T47D (cell line): ENCODE measurements at regions not wholly inside any gene's neighbourhood (a gene's known extent, or its start where the extent isn't known, plus 50 kb on each side); places are given as distances from the start of the nearest gene placed in this dataset.
"Not testable (repeated sequence)": the region's sequence is repeated elsewhere in the genome, so short reads cannot be mapped to it uniquely, and the experiment has no call there.

Source experiments
- DNase-seq, 2 experiments: peaks; one replicate each; pipeline versions ENCODE4 v3.0.0 to v3.0.0-alpha.2; 2011 to 2012; ENCODE audit warnings: low read depth in 1 of 2, low spot score in 1 of 2
- JUND ChIP-seq: IDR thresholded peaks from 2 replicates; pipeline ENCODE4 v1.6.1; 2012; ENCODE audit warnings: low read depth
- in situ Hi-C: cut with HindIII; loops from 2 replicates; pipeline ENCODE4 v1.10.0; 2016; ENCODE audit warnings: low sequenced_read_pairs, low pct_unique_long_range_greater_than_20kb

DNA sequence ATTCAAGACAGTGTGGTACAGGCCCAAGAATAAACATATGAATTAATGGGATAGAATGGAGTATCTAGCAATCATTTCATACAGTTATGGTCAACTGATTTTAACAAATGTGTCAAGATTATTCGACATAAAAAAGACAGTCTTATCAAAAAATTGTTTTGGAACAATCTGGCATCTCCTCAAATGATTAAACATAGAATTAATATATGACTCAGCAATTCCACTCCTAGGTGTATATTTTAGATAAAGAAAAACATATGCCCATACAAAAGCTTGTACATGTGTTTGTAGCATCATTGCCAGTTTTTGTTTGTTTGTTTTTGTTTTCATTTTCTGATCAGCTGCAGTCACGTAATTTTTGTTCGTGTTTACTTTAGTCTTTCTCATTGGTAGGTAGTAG lies 1188.3 kb downstream of the BRINP3 start:
- in situ Hi-C loops = no loop called here
- DNase-seq = no peak
- TF ChIP-seq JUND = no peak

DNA sequence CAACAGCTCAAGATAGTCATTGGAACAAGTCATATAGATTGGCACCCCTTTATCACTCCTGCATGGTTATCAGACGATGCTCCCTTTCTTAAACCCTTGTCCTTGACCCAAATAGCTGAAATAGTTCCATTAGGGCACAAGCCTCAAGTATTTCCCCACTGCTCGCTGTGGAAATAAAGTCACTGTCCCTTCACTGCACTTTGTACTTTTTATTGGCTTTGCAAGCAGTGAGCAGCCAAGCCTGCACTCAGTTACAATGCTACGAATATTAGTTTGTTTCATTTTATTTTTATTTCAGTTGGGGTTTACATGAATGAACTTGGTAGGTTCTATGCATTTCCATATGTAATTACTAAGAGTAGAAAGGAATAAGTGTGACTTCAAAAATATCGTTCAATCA lies 1176.4 kb downstream of the BRINP3 start:
- no peak for DNase-seq
- in situ Hi-C loops = no loop called here
- TF ChIP-seq JUND = no peak

DNA sequence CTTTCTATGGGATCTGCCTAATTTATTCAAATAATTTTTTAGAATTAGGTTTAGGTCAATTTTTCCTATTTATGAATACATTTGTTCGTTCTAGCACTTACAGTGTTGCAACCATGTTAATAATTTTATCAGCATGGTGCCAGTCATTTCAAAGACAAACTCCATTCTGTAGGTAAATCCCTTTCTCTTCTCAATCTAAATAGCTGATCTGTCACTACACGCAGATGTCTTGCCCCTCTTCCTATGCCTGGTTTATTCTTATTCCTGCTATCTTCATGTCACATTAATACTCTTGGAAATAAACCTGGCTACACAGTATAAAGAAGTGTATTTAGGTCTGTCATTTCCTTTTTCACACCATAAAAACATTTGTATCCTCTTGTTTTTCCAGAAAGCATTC lies 1172.4 kb downstream of the BRINP3 start:
- DNase-seq = no peak
- TF ChIP-seq JUND = no peak
- in situ Hi-C loops = no loop called here

DNA sequence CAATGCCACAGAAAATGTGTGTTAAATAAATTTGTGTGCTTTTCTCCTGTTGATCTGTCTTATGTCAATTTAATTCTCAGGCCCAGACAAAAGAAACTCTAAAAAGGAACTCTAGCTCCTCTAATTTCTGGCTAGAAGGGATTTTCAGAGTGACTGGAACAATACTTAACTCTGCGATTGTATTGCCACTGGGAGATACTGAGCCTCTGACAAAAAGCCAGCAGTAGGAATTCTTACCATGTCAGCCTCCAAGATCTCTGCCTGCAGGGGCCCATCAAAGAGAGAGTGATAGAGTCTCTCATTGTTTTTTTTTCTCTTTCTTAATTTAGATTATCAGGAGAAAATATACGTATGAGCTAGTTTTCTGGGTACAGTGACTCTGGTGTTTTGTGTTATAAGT lies 1165.7 kb downstream of the BRINP3 start:
- TF ChIP-seq JUND = no peak
- DNase-seq = no peak
- in situ Hi-C loops = no loop called here

DNA sequence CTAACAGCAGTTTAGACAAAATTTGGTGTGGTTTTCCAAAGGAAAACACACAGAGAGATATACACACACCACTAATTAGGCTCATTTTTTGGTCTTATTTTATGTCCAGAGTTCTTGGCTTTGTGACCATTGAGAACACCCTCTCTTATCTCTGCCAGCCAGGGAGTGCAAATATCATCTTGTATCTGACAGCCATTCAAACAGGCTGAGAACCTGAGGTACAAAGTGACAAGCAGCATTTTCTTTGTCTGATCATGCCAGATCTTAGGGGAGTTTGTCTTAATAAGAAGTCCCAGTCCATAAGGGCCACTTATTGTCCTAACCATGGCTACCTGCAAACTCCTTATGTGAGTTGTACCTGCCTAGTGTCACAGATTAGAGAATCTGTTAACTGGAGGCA lies 1165.2 kb downstream of the BRINP3 start:
- in situ Hi-C loops = no loop called here
- TF ChIP-seq JUND = no peak
- DNase-seq = no peak

DNA sequence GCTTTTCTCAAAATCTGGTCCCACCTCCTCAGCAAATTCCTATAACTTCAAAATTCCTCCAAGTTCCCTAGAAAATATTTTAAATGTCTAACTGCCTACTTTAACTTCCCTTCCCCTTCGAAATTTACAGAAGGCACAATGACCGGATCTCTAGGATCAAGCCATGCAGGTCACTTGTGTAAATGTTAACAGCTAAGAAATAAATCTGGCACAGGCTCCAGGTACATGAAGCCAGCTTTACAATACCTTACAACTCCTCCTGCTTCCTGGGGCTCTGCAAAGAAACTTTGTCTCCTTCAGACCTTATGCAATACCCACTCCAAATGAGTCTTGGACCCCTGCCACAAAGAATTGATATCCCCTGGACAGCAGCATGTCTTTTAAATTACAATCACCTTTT lies 1164.2 kb downstream of the BRINP3 start:
- TF ChIP-seq JUND = no peak
- peak in 1 of 2 experiments; percentile 52 for DNase-seq
- in situ Hi-C loops = no loop called here

DNA sequence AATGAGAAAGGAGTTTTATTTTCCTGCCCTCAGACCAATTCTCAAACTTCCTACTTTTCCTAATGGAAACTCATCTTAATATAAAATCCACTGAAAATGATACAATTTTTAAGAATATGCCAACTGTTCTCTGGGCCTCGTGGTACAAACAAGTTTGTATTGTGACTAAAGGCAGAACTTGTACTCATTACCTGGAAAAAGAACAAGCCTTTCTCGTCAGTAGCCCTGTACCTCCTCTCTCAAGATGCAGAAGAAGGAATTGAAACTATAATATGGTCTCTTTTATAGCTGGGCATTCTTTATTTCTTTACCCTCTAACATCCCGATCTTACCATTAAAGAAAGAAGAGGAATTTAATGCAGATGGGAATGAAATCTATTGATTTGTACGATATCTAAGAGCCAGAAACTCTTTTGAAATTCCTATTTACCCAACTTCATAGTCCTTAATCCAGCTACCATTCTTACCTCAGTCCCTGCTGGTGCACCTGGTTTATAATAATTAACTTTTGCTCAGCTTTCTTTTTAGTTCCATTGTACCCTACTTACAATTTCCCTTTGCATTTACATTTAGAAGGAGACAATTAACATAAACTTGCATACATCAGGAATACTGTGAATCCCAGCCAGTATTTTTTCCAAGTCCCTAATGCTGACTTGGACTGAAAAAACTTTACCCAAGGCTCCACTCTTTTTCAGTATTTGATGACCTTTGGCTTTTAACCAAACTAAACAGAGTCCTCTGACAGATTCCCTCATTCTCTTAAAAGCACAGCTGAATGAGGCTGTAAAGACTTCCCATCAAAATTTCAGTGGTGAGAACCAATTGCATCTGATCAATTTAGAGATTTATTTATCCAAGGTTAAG lies 1162.4 kb downstream of the BRINP3 start:
- no peak for DNase-seq
- TF ChIP-seq JUND = no peak
- in situ Hi-C loops = no loop called here

DNA sequence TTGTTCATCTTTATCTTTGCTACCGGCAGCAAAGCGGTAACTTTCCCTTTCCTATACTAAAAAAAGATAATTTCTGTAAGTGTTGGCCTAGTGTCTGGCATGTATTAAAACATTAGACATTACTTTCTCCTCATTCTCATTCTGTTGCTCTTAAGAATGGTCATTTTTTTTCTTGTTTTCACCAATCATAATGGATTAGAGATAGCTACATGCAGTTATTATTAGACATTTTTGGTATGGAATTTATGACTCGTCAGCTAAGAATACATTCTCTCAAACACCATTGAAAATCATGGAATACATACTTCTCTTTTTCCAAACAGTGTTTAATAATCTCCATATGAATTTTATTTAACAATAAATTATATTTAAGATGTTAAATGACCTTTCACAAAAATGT lies 1154.6 kb downstream of the BRINP3 start:
- in situ Hi-C loops = no loop called here
- no peak for TF ChIP-seq JUND
- DNase-seq = no peak

DNA sequence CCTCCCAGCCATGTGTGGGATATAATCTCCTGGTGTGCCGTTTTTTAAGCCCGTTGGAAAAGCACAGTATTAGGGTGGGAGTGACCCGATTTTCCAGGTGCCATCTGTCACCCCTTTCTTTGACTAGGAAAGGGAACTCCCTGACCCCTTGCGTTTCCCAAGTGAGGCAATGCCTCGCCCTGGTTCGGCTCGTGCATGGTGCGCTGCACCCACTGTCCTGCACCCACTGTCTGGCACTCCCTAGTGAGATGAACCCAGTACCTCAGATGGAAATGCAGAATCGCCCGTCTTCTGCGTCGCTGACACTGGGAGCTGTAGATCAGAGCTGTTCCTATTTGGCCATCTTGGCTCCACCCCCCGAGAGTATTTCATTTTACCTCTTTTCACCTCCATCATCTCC lies 1146.6 kb downstream of the BRINP3 start:
- DNase-seq, in situ Hi-C loops: not testable (repeated sequence)

DNA sequence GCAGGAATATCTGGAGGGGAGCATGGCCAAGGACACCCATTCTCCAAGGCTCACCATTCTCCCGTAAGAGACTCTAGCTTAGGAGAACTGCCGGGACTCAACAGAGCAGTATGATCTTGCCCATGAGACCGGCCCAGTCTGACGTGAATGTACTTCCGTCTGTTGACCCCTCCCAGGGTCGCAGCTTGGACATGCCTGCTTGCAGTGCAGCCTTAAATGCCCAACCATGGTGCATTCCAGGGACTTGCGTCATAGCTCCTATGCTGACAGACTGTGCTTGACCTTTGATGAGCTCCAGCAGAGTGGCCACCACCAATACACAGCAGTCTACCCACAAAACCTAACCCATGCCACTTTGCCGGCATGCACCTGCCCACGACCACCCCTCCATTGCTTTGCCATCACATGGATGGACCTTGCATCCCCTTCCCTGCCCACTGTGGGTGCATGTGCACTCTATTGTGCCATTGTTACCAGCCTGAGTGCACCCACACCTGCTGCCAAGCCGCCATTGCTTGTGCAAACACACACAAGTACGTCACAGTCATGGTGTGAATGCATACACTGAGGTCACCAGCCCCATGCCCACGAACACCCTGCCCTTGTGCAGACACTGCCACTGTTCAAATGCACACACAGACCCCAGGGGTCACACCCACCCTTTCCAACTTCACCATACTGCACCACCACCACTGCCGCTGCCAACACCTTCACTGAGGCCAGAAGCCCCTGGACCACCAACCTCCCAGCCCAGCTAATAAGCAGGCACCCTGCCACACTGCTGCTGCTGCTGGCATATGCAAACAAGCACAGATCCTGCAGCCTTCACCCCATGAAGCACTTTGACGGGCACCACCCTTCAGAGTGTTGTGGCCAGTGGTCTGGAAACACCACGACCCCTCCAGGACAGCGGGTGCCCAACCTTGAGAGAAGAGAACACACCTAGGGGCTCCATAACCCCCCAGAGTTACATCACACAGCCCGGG lies 1141.3 kb downstream of the BRINP3 start:
- DNase-seq = no peak
- TF ChIP-seq JUND = no peak
- in situ Hi-C loops = no loop called here

DNA sequence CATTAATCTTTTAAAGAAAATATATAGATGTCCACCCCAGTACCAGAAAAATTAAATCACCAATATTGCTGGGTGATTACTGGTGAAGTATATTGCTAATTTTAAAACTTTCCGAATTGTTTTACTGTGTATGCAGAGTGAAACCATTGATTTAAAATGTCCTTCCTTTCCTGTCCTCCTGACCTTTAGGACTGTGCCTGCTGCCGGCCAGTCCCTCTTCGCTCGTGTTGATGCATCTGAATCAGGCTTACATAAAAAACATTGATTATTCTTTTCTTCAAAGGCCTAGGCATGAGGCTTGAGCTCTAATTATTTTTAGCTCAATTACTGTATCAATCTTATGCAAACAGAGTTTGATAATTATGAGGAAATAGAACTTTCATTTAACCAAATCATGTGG lies 1128.1 kb downstream of the BRINP3 start:
- no peak for DNase-seq
- TF ChIP-seq JUND = no peak
- in situ Hi-C loops = no loop called here

DNA sequence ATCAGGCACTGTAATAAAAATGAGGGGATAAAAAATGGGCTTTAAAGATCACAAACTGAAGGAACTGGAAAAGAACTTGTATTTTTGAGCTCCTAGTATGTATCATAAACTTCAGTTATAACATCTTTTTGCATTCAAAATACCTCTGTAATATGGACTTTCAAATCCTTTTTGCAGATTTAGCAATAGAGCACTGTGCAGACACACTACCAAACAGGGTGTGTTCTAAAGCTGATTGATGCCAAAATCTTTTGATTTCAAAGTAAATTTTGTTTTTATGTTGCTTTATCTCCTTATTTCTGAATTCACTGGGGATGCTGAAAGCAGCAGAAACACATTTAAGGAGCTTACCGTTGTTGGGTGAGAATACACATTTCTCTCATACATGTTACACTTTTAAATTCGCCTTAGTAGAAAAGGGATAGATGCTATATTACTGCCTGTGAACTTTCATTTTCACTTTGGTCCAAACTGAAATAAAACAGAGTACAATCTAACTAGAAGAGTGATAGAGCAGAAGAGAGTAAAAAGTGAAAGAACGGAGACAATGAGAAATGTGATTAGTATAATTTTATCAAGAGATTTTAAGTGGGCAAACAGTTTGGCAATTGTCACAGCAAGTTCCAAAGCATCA lies 1126.6 kb downstream of the BRINP3 start:
- DNase-seq = no peak
- no peak for TF ChIP-seq JUND
- in situ Hi-C loops = no loop called here
